Large intestine (tissue), 3 donors: ENCODE measurements at regions not wholly inside any gene's neighbourhood (a gene's known extent, or its start where the extent isn't known, plus 50 kb on each side); places are given as distances from the start of the nearest gene placed in this dataset.

Source experiments
- DNase-seq, 2 donors: peaks; one replicate each; pipeline versions ENCODE4 v3.0.0 to v3.0.0-alpha.2; 2013
- H3K27ac ChIP-seq: one replicate; pipeline ENCODE4 v1.5.1; 2013; ENCODE audit warnings: low read length
- H3K27me3 ChIP-seq: 2 replicates; pipeline ENCODE4 v1.6.1; 2013; ENCODE audit warnings: low read length; ENCODE audit not compliant: control insufficient read depth, insufficient read depth
- H3K36me3 ChIP-seq: 2 replicates; pipeline ENCODE4 v1.6.1; 2013; ENCODE audit warnings: low read length; ENCODE audit not compliant: control insufficient read depth, insufficient read depth
- H3K4me1 ChIP-seq: one replicate; pipeline ENCODE4 v1.6.1; 2013; ENCODE audit warnings: low read length; ENCODE audit not compliant: control insufficient read depth, insufficient read depth
- H3K4me3 ChIP-seq: one replicate; pipeline ENCODE4 v1.5.1; 2013; ENCODE audit warnings: low read length
- H3K9me3 ChIP-seq: one replicate; pipeline ENCODE4 v1.6.1; 2013; ENCODE audit warnings: mild to moderate bottlenecking, low read depth, low read length, moderate library complexity; ENCODE audit not compliant: control insufficient read depth
- WGBS: methylation state at CpG from one replicate; pipeline ENCODE4 v1.1.5; 2013; ENCODE audit warnings: low lambda C conversion rate; ENCODE audit not compliant: insufficient coverage; 5-methylcytosine and 5-hydroxymethylcytosine counted together

DNA sequence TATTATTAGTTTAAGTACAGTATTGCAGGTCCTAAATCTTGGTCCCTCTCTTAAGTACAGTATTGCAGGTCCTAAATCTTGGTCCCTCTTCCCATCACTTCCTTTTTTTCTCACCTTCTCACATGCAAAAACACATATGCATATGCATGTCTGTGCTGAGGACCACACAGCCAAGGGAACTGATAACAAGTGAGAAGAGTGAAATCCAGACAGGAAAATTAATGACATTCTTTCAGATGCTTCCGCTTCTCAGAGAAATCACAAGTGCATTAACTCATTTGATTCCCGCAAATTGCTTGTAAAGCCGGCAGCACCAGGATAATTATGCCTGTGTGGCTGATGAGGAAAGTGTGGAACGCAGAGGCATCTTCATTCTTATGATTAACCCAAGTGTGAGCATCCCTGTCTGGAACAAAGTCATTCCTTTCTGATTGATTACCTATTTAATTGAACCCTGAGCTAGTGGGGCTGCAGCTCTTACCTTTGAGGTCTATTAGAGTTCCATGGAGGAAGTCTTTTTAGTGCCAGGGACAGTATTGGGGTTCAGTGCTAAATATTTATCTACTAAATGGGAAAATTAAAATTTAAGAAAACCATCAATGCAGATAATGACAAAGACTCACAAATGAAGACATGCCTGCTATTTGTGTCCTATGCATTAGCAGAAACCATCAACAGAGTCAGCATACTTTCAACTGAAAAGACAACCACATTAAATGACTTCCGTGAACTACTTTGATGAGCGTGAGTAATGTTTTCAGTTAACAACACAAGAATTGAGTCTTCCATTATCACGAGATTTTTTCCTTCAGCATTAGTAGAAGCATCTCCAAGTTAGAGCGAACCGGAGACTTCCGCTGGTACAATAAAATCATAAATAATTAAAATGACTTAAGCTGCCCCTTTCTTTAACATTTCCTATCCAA, 220.4 kb upstream of the SLC35G4 start:
- H3K9me3 ChIP-seq: no peaks in the 10 kb centered on the region
- H3K4me1 ChIP-seq: no peaks in the 10 kb centered on the region
- no peak for DNase-seq
- no peak overlapping the region for H3K4me3 ChIP-seq
- no peak overlapping the region for H3K27ac ChIP-seq
- WGBS: 95% methylated on average over 3 of the region's 10 CpGs
- H3K36me3 ChIP-seq: no peaks in the 10 kb centered on the region
- H3K27me3 ChIP-seq: no peaks in the 10 kb centered on the region

DNA sequence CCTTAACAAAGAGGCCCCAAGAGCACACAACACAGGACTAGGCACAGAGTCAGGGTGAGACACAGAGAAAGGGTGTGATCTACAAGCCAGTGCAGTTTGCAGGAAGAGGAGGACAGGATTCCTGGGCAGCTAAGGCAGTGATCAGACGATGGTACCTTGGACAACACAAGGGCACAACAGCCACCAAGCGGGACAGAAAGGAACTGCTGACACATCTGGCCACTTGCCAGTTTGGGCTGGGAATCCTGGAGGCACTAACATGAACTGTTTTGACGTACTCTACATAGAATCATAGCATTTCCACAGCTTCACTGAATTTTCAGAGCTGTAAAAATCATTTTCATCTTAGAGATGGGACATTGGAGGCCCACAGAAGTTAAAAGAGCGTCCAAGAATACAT, 221.5 kb upstream of the SLC35G4 start:
- Histone ChIP-seq H3K27me3 (no peaks in the 10 kb centered on the region), H3K4me1 (no peaks in the 10 kb centered on the region), H3K9me3 (no peaks in the 10 kb centered on the region), H3K4me3 (no peak overlapping the region), H3K27ac (no peak overlapping the region), H3K36me3 (no peaks in the 10 kb centered on the region)
- no CpG with 5 or more reads among the region's 4 CpGs for WGBS
- DNase-seq: no peak

DNA sequence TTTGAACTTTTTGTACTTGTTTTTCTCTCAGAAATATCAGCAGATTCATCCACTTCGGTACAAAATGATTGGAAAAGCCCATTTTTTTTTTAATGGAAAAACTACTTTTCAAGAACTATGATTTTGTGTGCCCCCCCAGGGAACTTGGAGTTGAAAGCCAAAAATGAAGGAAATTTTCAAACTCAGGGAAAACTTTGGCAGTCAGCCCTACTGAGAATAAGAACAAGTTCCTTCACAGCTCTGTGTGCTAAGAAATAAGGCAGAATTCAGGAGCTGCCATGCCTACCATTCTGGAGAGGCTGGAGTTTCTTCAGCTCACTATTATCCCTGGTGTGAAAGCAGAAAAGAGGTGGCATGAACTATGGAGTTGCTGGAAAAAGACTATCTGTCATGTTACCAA, 226.0 kb upstream of the SLC35G4 start:
- Histone ChIP-seq H3K4me3 (no peak overlapping the region), H3K27me3 (no peaks in the 10 kb centered on the region), H3K9me3 (no peaks in the 10 kb centered on the region), H3K36me3 (no peaks in the 10 kb centered on the region), H3K27ac (no peak overlapping the region), H3K4me1 (no peaks in the 10 kb centered on the region)
- DNase-seq: no peak
- 0% methylated on average over 1 of the region's 1 CpG for WGBS

DNA sequence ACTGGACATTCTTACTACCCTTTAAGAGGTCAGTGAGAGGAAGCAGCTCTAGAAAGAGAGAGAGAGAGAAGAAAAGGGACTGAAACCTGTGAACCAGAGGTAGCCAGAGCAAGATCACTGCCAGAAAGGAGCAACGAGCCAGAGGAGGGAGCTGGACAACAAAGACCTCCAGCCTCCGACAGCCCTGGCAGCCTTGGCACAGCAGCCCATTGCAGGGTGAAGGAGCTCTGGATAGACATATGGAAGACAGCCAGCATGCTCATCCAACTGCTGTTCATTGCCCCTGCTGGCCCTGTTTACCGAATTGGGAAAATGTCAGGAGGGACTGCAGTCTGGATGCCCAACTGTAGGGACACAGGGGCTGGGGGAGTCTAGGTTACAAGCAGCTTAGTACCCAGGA, 228.4 kb upstream of the SLC35G4 start:
- no peak overlapping the region for H3K4me3 ChIP-seq
- no peaks in the 10 kb centered on the region for H3K36me3 ChIP-seq
- H3K27me3 ChIP-seq: no peaks in the 10 kb centered on the region
- no peak for DNase-seq
- H3K9me3 ChIP-seq: no peaks in the 10 kb centered on the region
- no peaks in the 10 kb centered on the region for H3K4me1 ChIP-seq
- no peak overlapping the region for H3K27ac ChIP-seq
- no CpG with 5 or more reads among the region's 3 CpGs for WGBS

DNA sequence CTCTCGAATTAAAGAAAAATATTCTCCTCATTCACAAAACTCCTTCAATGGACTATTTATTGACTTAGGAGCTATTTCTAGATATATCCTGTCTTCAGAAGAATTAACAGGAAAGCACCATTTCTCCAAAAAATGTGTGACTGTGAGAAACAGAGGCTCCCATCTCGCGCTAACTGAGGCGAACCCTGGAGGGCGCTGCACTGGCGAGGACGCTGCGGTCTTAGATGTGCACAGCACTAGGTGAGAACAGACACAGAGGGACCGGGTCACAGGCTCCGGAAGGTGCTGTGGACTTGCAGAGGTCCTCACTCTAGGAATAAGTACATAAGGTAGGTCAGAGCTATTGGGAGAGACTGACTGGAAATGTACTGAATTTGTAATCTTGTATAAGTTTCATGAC, 229.7 kb upstream of the SLC35G4 start:
- no CpG with 5 or more reads among the region's 10 CpGs for WGBS

DNA sequence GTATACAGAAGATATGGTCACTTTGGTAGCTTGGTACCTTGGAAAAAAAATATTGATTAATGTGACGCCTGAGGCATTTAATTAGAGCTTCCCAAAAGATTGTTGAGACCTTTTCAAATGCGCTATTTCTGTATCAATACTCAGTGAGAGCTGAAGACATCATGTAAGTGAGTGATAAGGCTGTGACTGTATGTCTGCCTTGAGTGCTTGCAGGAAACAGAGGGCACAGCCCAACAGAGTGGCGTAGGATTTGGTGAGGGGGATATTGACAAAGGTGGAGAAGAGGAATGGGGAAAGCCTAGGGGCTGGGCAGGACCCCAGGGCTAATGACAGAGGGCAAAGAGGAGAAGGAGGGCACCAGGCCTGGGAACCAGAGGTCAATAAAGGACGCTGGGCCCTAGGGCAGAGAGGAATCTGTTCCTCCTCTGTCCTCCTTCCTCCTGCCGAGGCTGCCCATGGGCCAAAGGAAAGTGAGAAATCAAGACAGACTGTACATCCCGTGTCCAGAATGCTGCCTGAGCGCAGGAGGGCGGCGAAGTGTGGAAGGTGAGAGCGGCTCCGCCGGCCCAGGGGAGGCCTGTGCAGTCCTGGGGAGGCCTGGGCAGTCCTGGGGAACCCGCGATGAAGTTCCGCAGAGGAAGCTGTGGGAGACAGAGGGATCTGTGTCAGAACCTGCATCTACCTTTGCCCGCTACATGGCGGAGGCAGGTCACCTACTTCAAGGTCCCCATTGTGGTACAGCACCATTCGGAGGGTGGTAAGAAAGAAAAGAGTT, 228.6 kb upstream of the PIEZO2 start:
- no peaks in the 10 kb centered on the region for H3K36me3 ChIP-seq
- WGBS: no CpG with 5 or more reads among the region's 18 CpGs
- H3K4me3 ChIP-seq: no peak overlapping the region
- no peak for DNase-seq
- no peaks in the 10 kb centered on the region for H3K27me3 ChIP-seq
- H3K4me1 ChIP-seq: no peaks in the 10 kb centered on the region
- H3K9me3 ChIP-seq: no peaks in the 10 kb centered on the region
- no peak overlapping the region for H3K27ac ChIP-seq

More for the DNA sequence above, 229.7 kb upstream of the SLC35G4 start:
- Histone ChIP-seq H3K27ac (no peak overlapping the region), H3K36me3 (no peaks in the 10 kb centered on the region), H3K4me1 (no peaks in the 10 kb centered on the region), H3K4me3 (no peak overlapping the region), H3K9me3 (no peaks in the 10 kb centered on the region), H3K27me3 (no peaks in the 10 kb centered on the region)
- DNase-seq: no peak

DNA sequence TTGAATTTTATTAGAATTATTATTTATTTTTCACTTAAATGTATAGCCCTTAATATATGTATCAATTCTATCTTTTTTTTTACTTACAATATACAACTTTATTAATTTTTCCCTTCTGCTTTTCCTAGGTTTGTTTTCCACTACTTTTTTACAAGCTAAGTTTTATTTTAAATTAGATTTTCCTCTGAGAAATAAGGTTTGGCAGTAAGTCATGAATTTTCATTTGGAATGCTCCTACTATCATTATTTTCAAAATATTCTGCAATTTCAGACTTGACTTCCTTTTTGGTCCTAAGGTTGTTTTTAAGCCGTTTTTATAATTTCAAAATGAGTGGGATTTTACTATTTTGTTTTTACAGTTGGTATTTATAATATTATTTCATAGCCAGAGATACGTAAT, 222.8 kb upstream of the PIEZO2 start:
- no peaks in the 10 kb centered on the region for H3K36me3 ChIP-seq
- no peaks in the 10 kb centered on the region for H3K4me1 ChIP-seq
- 100% methylated on average over 2 of the region's 2 CpGs for WGBS
- H3K4me3 ChIP-seq: no peak overlapping the region
- DNase-seq: no peak
- no peak overlapping the region for H3K27ac ChIP-seq
- no peaks in the 10 kb centered on the region for H3K27me3 ChIP-seq
- H3K9me3 ChIP-seq: no peaks in the 10 kb centered on the region

DNA sequence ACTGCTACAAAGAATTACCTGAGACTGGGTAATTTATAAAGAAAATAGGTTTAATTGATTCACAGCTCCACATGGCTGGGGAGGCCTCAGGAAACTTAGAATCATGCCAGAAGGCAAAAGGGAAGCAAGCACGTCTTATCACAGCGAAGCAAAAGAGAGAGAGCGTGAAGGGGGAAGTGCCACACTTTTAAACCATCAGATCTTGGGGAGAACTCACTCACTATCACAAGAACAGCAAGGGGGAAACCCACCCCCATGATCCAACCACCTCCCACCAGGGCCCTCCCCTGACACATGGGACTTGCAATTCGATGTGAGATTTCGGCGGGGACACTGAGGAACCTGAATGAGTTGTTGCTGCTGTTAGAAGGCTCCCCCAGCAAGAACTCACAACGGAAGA, 220.2 kb upstream of the PIEZO2 start:
- H3K9me3 ChIP-seq: no peaks in the 10 kb centered on the region
- no peaks in the 10 kb centered on the region for H3K4me1 ChIP-seq
- DNase-seq: no peak
- no peaks in the 10 kb centered on the region for H3K36me3 ChIP-seq
- H3K4me3 ChIP-seq: no peak overlapping the region
- no CpG with 5 or more reads among the region's 7 CpGs for WGBS
- no peak overlapping the region for H3K27ac ChIP-seq
- H3K27me3 ChIP-seq: no peaks in the 10 kb centered on the region

DNA sequence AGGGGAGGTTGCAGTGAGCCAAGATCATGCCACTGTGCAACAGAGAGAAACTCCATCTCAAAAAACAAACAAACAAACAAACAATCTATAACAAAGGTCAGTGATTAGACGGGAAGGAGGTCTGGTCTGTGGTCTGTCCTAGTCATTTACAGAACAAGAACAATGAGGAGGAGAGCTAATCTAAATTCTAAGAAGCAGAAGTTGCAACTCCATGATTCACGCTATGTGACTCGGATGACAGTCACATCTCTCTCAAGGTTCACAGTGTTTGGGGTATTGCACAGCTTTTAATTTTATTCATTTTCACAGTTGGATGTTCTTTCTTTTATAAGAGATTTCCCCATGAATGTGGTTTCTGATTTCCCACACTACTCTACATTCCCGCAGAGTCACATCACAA, 218.7 kb upstream of the PIEZO2 start:
- Histone ChIP-seq H3K9me3 (no peaks in the 10 kb centered on the region), H3K27me3 (no peaks in the 10 kb centered on the region), H3K4me1 (no peaks in the 10 kb centered on the region), H3K27ac (no peak overlapping the region), H3K36me3 (no peaks in the 10 kb centered on the region), H3K4me3 (no peak overlapping the region)
- WGBS: 100% methylated on average over 1 of the region's 4 CpGs
- DNase-seq: no peak

DNA sequence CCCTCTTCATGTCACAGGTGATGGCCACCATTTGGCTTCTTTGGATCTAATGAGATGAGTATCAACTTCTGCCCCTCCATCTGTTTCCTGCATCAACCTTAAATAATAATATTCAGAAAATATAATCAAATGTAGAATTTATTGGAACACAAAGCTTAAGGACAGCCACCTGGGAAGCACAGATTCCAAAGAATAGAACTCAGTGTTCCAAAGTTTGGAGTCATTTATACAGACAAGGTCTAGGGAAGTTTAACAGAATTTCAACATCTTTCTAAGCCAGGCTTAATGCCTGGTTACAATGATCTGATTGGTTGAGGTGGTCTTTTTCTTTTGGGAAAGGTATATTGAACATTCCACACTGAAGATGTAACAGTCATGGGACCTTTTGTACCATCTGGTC, 218.0 kb upstream of the PIEZO2 start:
- Histone ChIP-seq H3K36me3 (no peaks in the 10 kb centered on the region), H3K27ac (no peak overlapping the region), H3K27me3 (no peaks in the 10 kb centered on the region), H3K4me3 (no peak overlapping the region), H3K4me1 (no peaks in the 10 kb centered on the region), H3K9me3 (no peaks in the 10 kb centered on the region)
- no peak for DNase-seq
